GM21717 (cell line): ENCODE measurements at regions not wholly inside any gene's neighbourhood (a gene's known extent, or its start where the extent isn't known, plus 50 kb on each side); places are given as distances from the start of the nearest gene placed in this dataset.
"Not testable (repeated sequence)": the region's sequence is repeated elsewhere in the genome, so short reads cannot be mapped to it uniquely, and the experiment has no call there.

Experiments
- ATAC-seq: cut with Tn5 transposase; IDR thresholded peaks from one replicate; pipeline ENCODE4 v1.9.1; 2021; ENCODE audit warnings: mild to moderate bottlenecking, moderate library complexity; ENCODE audit not compliant: unreplicated experiment

- ATAC-seq, result no peak
Observed at GRCh38 chr12:131557078-131557709, 153.7 kb upstream of the SFSWAP start.

DNA sequence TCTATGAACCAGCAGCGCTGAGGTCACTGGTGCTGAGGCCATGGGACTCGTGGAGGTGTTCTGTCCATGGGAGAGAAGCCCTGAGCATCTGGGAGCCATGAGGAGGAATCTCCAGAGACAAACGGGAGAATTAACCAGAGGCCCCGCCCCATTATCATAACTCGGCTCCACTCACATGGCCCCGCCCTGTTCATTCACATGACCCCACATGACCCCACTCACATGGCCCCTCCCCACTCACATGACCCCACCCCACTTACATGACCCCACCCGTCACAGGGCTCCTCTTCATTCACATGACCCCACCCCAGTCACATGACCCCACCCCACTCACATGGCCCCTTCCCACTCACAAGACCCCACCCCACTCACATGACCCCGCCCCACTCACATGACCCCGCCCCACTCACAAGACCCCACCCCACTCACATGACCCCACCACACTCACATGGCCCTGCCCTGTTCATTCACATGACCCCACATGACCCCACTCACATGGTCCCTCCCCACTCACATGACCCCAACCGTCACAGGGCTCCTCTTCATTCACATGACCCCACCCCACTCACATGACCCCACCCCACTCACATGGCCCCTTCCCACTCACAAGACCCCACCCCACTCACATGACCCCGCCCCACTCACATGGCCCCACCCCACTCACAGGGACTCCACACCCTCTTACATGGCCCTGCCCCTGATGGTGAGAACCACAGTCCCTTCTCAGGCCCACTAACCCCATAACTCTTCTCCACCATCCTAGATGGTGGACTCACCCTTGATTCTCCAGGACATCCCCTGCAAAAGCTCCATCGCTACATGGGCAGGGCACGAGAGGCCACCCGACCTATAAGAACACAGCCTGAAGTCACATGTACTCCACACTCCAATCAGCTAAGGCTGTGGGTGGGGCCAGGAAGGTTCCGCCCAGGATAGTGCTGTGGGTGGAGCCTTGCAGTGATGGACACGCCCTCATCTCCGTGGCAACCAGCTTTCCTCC lies 151.1 kb upstream of the SFSWAP start:
- ATAC-seq, result no peak

- no peak for ATAC-seq
Observed at GRCh38 chr12:131561051-131561450, 149.8 kb upstream of the SFSWAP start.

DNA sequence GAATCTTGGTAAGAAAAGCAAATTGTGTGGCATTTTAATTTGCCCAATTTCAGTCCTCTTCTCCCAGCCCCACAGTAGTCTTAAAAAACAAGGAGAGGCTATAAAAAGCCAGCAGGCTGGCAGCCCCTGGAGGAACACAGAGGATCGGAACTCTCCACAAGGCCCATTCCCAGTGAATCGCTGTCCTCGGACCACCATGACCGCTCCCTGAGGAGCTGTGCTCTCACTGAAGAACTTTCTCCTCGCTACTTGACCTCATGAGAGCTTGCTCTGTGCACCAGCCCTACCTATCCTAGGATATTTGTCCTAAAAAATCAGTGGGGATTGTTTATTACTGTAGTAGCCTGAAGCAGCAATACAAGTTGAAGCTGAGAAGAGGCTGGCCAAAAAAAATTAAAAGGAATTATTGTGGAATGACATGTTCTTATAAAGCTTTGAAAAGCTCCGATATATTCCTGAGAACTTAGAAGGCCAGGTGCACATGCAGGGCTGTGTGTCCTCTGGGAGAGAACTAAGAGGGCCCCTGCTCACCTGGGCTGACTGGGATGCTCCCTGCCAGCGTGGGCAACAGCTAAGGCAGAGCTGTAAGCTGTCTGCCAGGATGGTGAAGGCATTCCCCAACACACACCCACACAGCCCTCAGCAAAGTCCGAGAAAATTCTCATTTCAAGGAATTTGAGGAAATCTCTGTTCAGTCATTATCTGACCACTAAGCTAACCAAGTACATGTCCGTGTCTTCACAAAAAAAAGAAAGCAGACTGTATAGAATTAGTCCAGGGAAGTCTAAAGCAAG lies 148.8 kb upstream of the SFSWAP start:
- ATAC-seq, result no peak

- not testable (repeated sequence) for ATAC-seq
Observed at GRCh38 chr12:131564138-131564727, 146.7 kb upstream of the SFSWAP start.

DNA sequence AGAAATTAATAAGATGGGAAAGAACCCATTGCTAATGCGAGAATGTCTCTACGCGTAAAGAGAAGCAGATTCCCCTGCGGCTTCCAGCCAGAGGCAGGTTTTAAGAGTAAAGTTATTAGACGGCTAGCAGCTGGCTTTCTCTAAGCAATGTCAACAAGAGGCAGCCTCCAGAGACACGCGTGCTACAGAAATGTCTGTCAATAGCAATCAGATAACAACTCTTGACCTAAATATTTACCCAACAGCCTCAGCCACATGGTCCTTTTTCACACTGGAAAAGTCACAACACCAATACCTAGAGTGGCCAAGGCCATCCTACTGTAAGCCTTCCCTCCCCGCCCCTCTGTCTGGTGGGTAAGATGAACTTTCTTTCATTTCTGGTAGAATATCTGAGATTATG lies 146.0 kb upstream of the SFSWAP start:
- ATAC-seq, result no peak

DNA sequence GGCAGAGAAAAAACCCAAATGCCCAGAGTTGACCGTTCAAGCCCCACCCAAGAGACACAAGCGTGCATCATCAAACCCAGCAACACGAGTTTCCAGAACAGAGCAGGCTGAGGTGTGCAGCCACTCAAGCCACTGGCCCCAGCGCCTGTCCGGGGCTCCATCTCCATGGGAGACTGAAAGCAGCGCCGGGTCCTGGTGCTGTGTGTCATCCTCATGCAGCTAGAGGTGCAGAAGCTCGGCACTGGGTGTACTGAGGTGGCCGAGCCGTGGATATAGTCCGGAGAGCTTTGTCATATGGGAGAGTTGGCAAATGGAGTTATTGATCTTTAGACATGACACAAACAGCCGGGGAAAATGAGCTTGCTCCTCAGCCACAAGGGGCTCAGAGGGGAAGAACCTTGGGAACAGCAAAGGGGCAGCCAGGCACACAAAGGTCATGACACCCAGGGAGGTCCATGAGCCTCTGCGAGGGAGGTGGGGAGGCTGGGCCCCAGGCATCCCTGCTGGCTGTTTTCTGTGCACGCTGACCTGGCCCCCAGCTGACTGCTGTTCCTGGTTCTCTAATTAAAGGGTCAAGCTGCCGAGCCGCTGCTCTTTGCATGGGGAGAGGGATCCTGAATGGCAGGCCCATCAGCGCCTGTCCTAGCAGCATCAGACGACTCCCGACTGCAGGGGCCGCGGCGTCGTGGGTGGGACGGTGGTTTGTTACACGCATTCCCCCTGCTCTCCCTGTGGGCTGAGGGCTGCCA lies 145.4 kb upstream of the SFSWAP start:
- ATAC-seq, result no peak

- no peak for ATAC-seq
Observed at GRCh38 chr12:131568336-131568735, 142.6 kb upstream of the SFSWAP start.

GRCh38 chr12:131570596-131570995 lies 140.3 kb upstream of the SFSWAP start:
- no peak for ATAC-seq

DNA sequence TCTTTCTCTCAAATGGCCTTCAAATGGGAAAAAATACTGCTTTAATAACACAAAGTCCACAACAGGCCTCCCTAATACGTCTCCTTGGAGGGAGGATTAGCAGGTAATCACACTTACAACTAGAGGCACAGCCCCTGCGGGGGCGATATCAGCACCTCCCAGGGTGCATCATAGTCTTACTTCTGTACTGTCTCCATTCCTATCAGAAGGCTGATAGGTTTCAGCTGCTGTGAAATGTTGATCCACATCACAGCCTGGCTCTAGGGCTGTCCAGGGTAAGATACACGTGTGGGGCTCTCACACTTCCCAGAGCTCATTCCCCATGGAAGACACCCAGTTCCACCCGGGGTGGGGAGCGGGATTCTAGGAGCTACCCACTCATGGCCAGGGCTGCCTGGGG lies 139.1 kb upstream of the SFSWAP start:
- no peak for ATAC-seq

- no peak for ATAC-seq
Observed at GRCh38 chr12:131572626-131573025, 138.3 kb upstream of the SFSWAP start.

GRCh38 chr12:131573631-131574394 lies 137.1 kb upstream of the SFSWAP start:
- ATAC-seq, result no peak

GRCh38 chr12:131574395-131574771 lies 136.5 kb upstream of the SFSWAP start:
- no peak for ATAC-seq

GRCh38 chr12:131575371-131575770 lies 135.5 kb upstream of the SFSWAP start:
- ATAC-seq, result no peak

- ATAC-seq, result not testable (repeated sequence)
Observed at GRCh38 chr12:131576734-131577133, 134.2 kb upstream of the SFSWAP start.

DNA sequence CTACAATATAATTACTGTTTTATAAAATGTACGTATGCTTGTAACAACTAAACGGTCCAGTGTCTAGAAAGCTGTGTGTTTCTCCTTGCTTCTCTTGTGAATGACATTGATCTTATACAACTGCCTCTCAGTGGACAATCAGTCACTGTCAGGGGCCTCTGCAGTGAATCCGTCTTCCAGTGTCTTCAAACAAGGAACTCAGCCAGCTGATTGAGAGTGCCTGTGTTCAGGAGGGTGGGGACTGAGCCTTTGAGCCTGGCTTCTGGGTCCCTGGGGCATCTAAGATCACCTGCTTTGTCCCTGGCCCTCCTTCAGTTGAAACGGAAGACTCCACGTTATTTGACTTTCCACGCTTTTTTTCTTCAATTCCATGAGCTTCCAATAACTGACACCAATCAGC lies 133.1 kb upstream of the SFSWAP start:
- no peak for ATAC-seq

- ATAC-seq, result no peak
Observed at GRCh38 chr12:131578828-131579470, 131.9 kb upstream of the SFSWAP start.

DNA sequence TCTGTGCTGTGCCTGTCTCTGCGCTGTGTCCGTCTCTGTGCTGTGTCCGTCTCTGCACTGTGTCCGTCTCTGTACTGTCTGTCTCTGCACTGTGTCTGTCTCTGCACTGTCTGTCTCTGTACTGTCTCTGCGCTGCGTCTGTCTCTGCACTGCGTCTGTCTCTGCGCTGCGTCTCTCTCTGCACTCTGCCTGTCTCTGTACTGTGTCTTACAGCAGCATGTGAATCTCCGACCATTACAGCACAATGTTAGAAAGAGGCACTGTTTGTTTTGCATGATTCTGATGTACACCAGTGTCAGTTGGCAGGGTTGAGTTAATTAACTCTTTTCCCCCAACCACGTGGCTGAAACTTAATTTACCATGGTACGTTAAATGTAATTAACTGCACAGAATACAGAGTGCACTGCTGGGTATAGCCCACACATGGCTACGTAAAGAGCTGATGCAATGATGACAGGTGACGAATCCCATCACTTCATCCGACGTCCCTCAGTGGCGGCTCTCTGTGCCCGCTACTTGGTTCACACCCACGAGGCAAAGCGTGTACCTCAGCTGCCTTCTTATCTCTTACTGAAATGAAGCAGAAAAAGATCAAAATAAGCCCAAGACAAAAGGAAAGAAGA lies 127.7 kb upstream of the SFSWAP start:
- no peak for ATAC-seq

DNA sequence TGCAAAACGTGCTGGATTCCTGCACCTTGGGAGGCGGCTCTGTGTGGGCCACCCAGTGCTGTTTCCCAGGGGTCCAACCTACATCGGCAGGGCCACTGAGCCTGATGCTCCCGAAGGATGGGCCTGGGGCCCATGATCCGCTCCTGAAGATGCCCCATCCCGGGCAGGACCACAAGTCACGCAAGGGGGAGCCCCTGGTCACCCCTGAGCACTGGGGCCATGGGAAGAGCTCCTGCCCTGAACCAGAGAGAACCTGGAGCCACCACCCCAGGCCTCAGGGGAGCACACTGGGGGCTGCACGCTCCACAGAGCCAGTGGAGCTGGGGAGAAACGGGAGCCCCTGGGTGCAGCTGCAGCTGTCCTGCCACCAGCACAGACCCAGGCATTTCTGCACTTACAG lies 124.6 kb upstream of the SFSWAP start:
- no peak for ATAC-seq
